Testis (tissue), 2 donors: ENCODE measurements at regions not wholly inside any gene's neighbourhood (a gene's known extent, or its start where the extent isn't known, plus 50 kb on each side); places are given as distances from the start of the nearest gene placed in this dataset.

Source experiments
- CTCF ChIP-seq, 3 experiments: fragments of 450-650 bp in 2 of 3; fragments of 200-600 bp in 1 of 3; sonication (generic) in 1 of 3; IDR thresholded peaks; one replicate each; pipeline ENCODE4 v1.5.1; 2016 to 2019; ENCODE audit warnings: antibody characterized with exemption in 3 of 3, mild to moderate bottlenecking in 2 of 3, moderate library complexity in 1 of 3
- POLR2A ChIP-seq: fragments of 450-650 bp; IDR thresholded peaks from one replicate; pipeline ENCODE4 v1.6.1; 2017; ENCODE audit warnings: antibody characterized with exemption, mild to moderate bottlenecking, moderate library complexity

GRCh38 chr5:89498699-89499098 is 615.7 kb upstream of the MEF2C start:
- TF ChIP-seq CTCF (IDR thresholded peaks at IDR 0.05): no peak
- no peak for TF ChIP-seq POLR2A
